Activated gamma-delta T cell (primary cell): ENCODE measurements at regions not wholly inside any gene's neighbourhood (a gene's known extent, or its start where the extent isn't known, plus 50 kb on each side); places are given as distances from the start of the nearest gene placed in this dataset.

ENCODE experiments used
- DNase-seq: peaks from one replicate; lab custom pipeline; 2025; lab: John Stamatoyannopoulos, UW

- no peak for DNase-seq
These were observed 796.1 kb downstream of the DCDC2C start for GRCh38 chr2:4499316-4500030.

GRCh38 chr2:4501525-4501924, 798.1 kb downstream of the DCDC2C start:
- no peak for DNase-seq

- no peak for DNase-seq
These were observed 799.0 kb downstream of the DCDC2C start for GRCh38 chr2:4502230-4502843.

GRCh38 chr2:4507661-4508060, 804.3 kb downstream of the DCDC2C start:
- no peak for DNase-seq

- no peak for DNase-seq
These were observed 812.7 kb downstream of the DCDC2C start for GRCh38 chr2:4515871-4516761.

- no peak for DNase-seq
These were observed 815.2 kb downstream of the DCDC2C start for GRCh38 chr2:4518596-4518995.

GRCh38 chr2:4522498-4523421, 819.4 kb downstream of the DCDC2C start:
- DNase-seq: no peak

GRCh38 chr2:4527416-4527815, 824.0 kb downstream of the DCDC2C start:
- no peak for DNase-seq

- DNase-seq: no peak
These were observed 824.9 kb downstream of the DCDC2C start for GRCh38 chr2:4528246-4528645.

GRCh38 chr2:4528773-4529172, 825.4 kb downstream of the DCDC2C start:
- DNase-seq: no peak

- DNase-seq: no peak
These were observed 826.4 kb downstream of the DCDC2C start for GRCh38 chr2:4529738-4530137.

GRCh38 chr2:4530231-4530630, 826.9 kb downstream of the DCDC2C start:
- DNase-seq: no peak

GRCh38 chr2:4533806-4534205, 830.4 kb downstream of the DCDC2C start:
- DNase-seq: no peak

GRCh38 chr2:4539121-4539520, 835.7 kb downstream of the DCDC2C start:
- DNase-seq: no peak

- no peak for DNase-seq
These were observed 846.4 kb downstream of the DCDC2C start for GRCh38 chr2:4549666-4550210.

GRCh38 chr2:4551691-4552474, 848.5 kb downstream of the DCDC2C start:
- no peak for DNase-seq

- no peak for DNase-seq
These were observed 849.9 kb downstream of the DCDC2C start for GRCh38 chr2:4553241-4553640.

GRCh38 chr2:4556135-4556896, 852.9 kb downstream of the DCDC2C start:
- no peak for DNase-seq

GRCh38 chr2:4561196-4561595, 857.8 kb downstream of the DCDC2C start:
- no peak for DNase-seq

- no peak for DNase-seq
These were observed 872.7 kb downstream of the DCDC2C start for GRCh38 chr2:4576075-4576474.
